H9 (cell line): ENCODE measurements at regions not wholly inside any gene's neighbourhood (a gene's known extent, or its start where the extent isn't known, plus 50 kb on each side); places are given as distances from the start of the nearest gene placed in this dataset.

Source experiments
- DNase-seq: peaks from one replicate; pipeline ENCODE4 v3.0.0-alpha.2; 2017
- H2AFZ ChIP-seq: one replicate; pipeline ENCODE4 v1.6.1; 2013; ENCODE audit warnings: mild to moderate bottlenecking, low read length, control low read depth, moderate library complexity
- H2AK5ac ChIP-seq: 2 replicates; pipeline ENCODE4 v1.6.1; 2013; ENCODE audit warnings: low read length, control low read depth, mixed read lengths; ENCODE audit not compliant: insufficient read length
- H2BK120ac ChIP-seq: one replicate; pipeline ENCODE4 v1.6.1; 2013; ENCODE audit warnings: low read depth, mild to moderate bottlenecking, low read length, control low read depth, inconsistent platforms; ENCODE audit not compliant: poor library complexity, severe bottlenecking
- H2BK12ac ChIP-seq: 2 replicates; pipeline ENCODE4 v1.6.1; 2013; ENCODE audit warnings: low read length, control low read depth, mixed read lengths, low read depth; ENCODE audit not compliant: insufficient read length
- H2BK15ac ChIP-seq: 2 replicates; pipeline ENCODE4 v1.6.1; 2013; ENCODE audit warnings: low read depth, low read length, control low read depth
- H2BK20ac ChIP-seq: one replicate; pipeline ENCODE4 v1.6.1; 2013; ENCODE audit warnings: low read depth, mild to moderate bottlenecking, low read length, control low read depth, inconsistent platforms; ENCODE audit not compliant: poor library complexity, severe bottlenecking
- H2BK5ac ChIP-seq: 2 replicates; pipeline ENCODE4 v1.6.1; 2013; ENCODE audit warnings: low read length, control low read depth, mixed read lengths; ENCODE audit not compliant: insufficient read length
- H3K14ac ChIP-seq: 2 replicates; pipeline ENCODE4 v1.6.1; 2013; ENCODE audit warnings: low read length, control low read depth; ENCODE audit not compliant: insufficient read depth
- H3K18ac ChIP-seq: 2 replicates; pipeline ENCODE4 v1.6.1; 2013; ENCODE audit warnings: low read depth, mild to moderate bottlenecking, mixed read lengths, low read length, control low read depth; ENCODE audit not compliant: insufficient read length
- H3K23ac ChIP-seq: 2 replicates; pipeline ENCODE4 v1.6.1; 2013; ENCODE audit warnings: low read length, control low read depth, mixed read lengths, low read depth; ENCODE audit not compliant: insufficient read length
- H3K23me2 ChIP-seq: 2 replicates; pipeline ENCODE4 v1.6.1; 2013; ENCODE audit warnings: low read depth, mild to moderate bottlenecking, mixed read lengths, low read length, control low read depth; ENCODE audit not compliant: insufficient read length, poor library complexity, severe bottlenecking
- H3K27ac ChIP-seq: 2 replicates; pipeline ENCODE4 v1.5.1; 2013; ENCODE audit warnings: low read length, control low read depth, mixed read lengths, low read depth; ENCODE audit not compliant: insufficient read length
- H3K27me3 ChIP-seq: 2 replicates; pipeline ENCODE4 v1.6.1; 2013; ENCODE audit warnings: low read length, control low read depth, inconsistent platforms; ENCODE audit not compliant: insufficient read depth
- H3K4ac ChIP-seq: 2 replicates; pipeline ENCODE4 v1.6.1; 2013; ENCODE audit warnings: low read depth, mild to moderate bottlenecking, control low read depth, inconsistent platforms, low read length, moderate library complexity
- H3K4me1 ChIP-seq: 2 replicates; pipeline ENCODE4 v1.6.1; 2013; ENCODE audit warnings: low read length, control low read depth, inconsistent platforms; ENCODE audit not compliant: insufficient read depth
- H3K4me2 ChIP-seq: 2 replicates; pipeline ENCODE4 v1.6.1; 2013; ENCODE audit warnings: low read length, control low read depth, mixed read lengths; ENCODE audit not compliant: insufficient read length, insufficient read depth
- H3K56ac ChIP-seq: 2 replicates; pipeline ENCODE4 v1.6.1; 2013; ENCODE audit warnings: low read depth, mild to moderate bottlenecking, mixed read lengths, low read length, control low read depth; ENCODE audit not compliant: insufficient read length
- H3K79me1 ChIP-seq: 2 replicates; pipeline ENCODE4 v1.6.1; 2013; ENCODE audit warnings: low read depth, mild to moderate bottlenecking, moderate library complexity, low read length, control low read depth, inconsistent platforms; ENCODE audit not compliant: insufficient read depth, poor library complexity, severe bottlenecking
- H3K79me2 ChIP-seq: 2 replicates; pipeline ENCODE4 v1.6.1; 2013; ENCODE audit warnings: low read length, control low read depth, inconsistent platforms; ENCODE audit not compliant: insufficient read depth
- H3K9ac ChIP-seq: 2 replicates; pipeline ENCODE4 v1.6.1; 2013; ENCODE audit warnings: low read length, control low read depth, mixed read lengths; ENCODE audit not compliant: insufficient read length; ENCODE audit errors: extremely low read depth
- H3K9me3 ChIP-seq: one replicate; pipeline ENCODE4 v1.6.1; 2013; ENCODE audit warnings: low read depth, low read length, inconsistent platforms; ENCODE audit not compliant: control insufficient read depth
- H3T11ph ChIP-seq: one replicate; pipeline ENCODE4 v1.6.1; 2013; ENCODE audit warnings: mild to moderate bottlenecking, low read length, control low read depth, inconsistent platforms
- H4K20me1 ChIP-seq: one replicate; pipeline ENCODE4 v1.6.1; 2013; ENCODE audit not compliant: control insufficient read depth, insufficient read length, insufficient read depth
- H4K5ac ChIP-seq: 2 replicates; pipeline ENCODE4 v1.6.1; 2013; ENCODE audit warnings: low read depth, mild to moderate bottlenecking, mixed read lengths, low read length, control low read depth; ENCODE audit not compliant: insufficient read length
- H4K8ac ChIP-seq: replicated peaks from 2 replicates; pipeline ENCODE4 v1.6.1; 2013; ENCODE audit warnings: low read length, control low read depth, mixed read lengths, low read depth; ENCODE audit not compliant: insufficient read length
- H4K91ac ChIP-seq: 2 replicates; pipeline ENCODE4 v1.6.1; 2013; ENCODE audit warnings: low read depth, mild to moderate bottlenecking, moderate library complexity, mixed read lengths, low read length, control low read depth; ENCODE audit not compliant: insufficient read length
- H3K27ac Mint-ChIP-seq, 3 experiments: 2 replicates in 2 of 3; 3 replicates in 1 of 3; pipeline ENCODE4 v1.8.0; 2020 to 2021; ENCODE audit warnings: mixed read lengths in 3 of 3, mild to moderate bottlenecking in 1 of 3, moderate library complexity in 1 of 3
- H3K27me3 Mint-ChIP-seq: 2 replicates; pipeline ENCODE4 v1.8.0; 2021; ENCODE audit warnings: low read depth, mild to moderate bottlenecking, moderate library complexity, mixed read lengths
- H3K36me3 Mint-ChIP-seq, 3 experiments: 2 replicates in 2 of 3; 3 replicates in 1 of 3; pipeline ENCODE4 v1.8.0; 2020 to 2021; ENCODE audit warnings: low read depth in 3 of 3, mixed read lengths in 3 of 3; ENCODE audit not compliant: insufficient read depth in 1 of 3
- H3K4me1 Mint-ChIP-seq, 2 experiments: 2 replicates each; pipeline ENCODE4 v1.8.0; 2020; ENCODE audit warnings: mixed read lengths in 2 of 2
- H3K4me3 Mint-ChIP-seq, 2 experiments: 2 replicates in 1 of 2; 3 replicates in 1 of 2; pipeline ENCODE4 v1.8.0; 2020 to 2021; ENCODE audit warnings: mild to moderate bottlenecking in 2 of 2, mixed read lengths in 2 of 2, moderate library complexity in 1 of 2
- H3K9me3 Mint-ChIP-seq, 2 experiments: 2 replicates in 1 of 2; 3 replicates in 1 of 2; pipeline ENCODE4 v1.8.0; 2020; ENCODE audit warnings: mild to moderate bottlenecking in 2 of 2, mixed read lengths in 2 of 2, moderate library complexity in 1 of 2
- CTCF ChIP-seq: fragments of 200-600 bp; sonication (generic); conservative IDR thresholded peaks from 3 replicates; pipeline ENCODE4 v1.8.0; 2021; ENCODE audit warnings: antibody characterized with exemption, mild to moderate bottlenecking
- WGBS: extraction: QIAGEN DNeasy Blood & Tissue Kit; methylation state at CpG from one replicate; pipeline ENCODE4 v1.1.7; 2013; ENCODE audit warnings: missing lambda C conversion rate, low lambda C conversion rate, mixed read lengths; ENCODE audit not compliant: insufficient read length; ENCODE audit errors: extremely low coverage; 5-methylcytosine and 5-hydroxymethylcytosine counted together

- Histone ChIP-seq H2AK5ac (no peak overlapping the region), H3K4me2 (no peak overlapping the region), H2BK15ac (no peak overlapping the region), H3K79me2 (no peaks in the 10 kb centered on the region), H3K56ac (no peak overlapping the region), H4K5ac (no peak overlapping the region), H2AFZ (no peak overlapping the region), H2BK12ac (no peak overlapping the region), H3K27ac (no peak overlapping the region), H3K9ac (no peak overlapping the region), H3K4me1 (no peaks in the 10 kb centered on the region; the same call in 1 of the 2 replicates), H2BK120ac (no peak overlapping the region), H2BK5ac (no peak overlapping the region), H3K14ac (no peak overlapping the region), H3K27me3 (no peaks in the 10 kb centered on the region), H3K79me1 (no peaks in the 10 kb centered on the region), H2BK20ac (no peak overlapping the region), H3T11ph (no peak overlapping the region), H4K8ac (no peak overlapping the region), H4K91ac (no peak overlapping the region), H3K23ac (no peak overlapping the region), H3K9me3 (no peaks in the 10 kb centered on the region), H3K4ac (no peak overlapping the region), H4K20me1 (no peaks in the 10 kb centered on the region), H3K23me2 (no peaks in the 10 kb centered on the region), H3K18ac (no peak overlapping the region)
- Mint-ChIP-seq H3K4me3 (no peak overlapping the region), H3K4me1 (peaks cover 15 to 16% of the 10 kb centered on the region in 2 experiments), H3K27ac (no peak overlapping the region), H3K9me3 (no peaks in the 10 kb centered on the region; a peak in 1 of 5 replicates), H3K27me3 (no peaks in the 10 kb centered on the region; the same call in 1 of the 2 replicates), H3K36me3 (no peaks in the 10 kb centered on the region)
- TF ChIP-seq CTCF = no peak
- DNase-seq = no peak
- no CpG with 5 or more reads among the region's 4 CpGs for WGBS
Observed at GRCh38 chr2:15827001-15827400, 113.3 kb upstream of the MYCN start.
